Stomach (tissue), 4 donors: ENCODE measurements at regions not wholly inside any gene's neighbourhood (a gene's known extent, or its start where the extent isn't known, plus 50 kb on each side); places are given as distances from the start of the nearest gene placed in this dataset.

Experiments
- CTCF ChIP-seq, 7 experiments: fragments of 450-650 bp in 4 of 7; fragments of 200-600 bp in 3 of 7; sonication (generic) in 3 of 7; IDR thresholded peaks; one replicate each; pipeline ENCODE4 v1.5.1; 2016 to 2019; ENCODE audit warnings: antibody characterized with exemption in 7 of 7, control low read depth in 2 of 7, mild to moderate bottlenecking in 1 of 7
- EP300 ChIP-seq: sonication (generic); formaldehyde crosslinking; IDR thresholded peaks from one replicate; pipeline ENCODE4 v1.6.1; 2017; ENCODE audit warnings: antibody characterized with exemption
- POLR2A ChIP-seq, 4 donors: fragments of 450-650 bp; IDR thresholded peaks; one replicate each; pipeline ENCODE4 v1.6.1; 2016; ENCODE audit warnings: antibody characterized with exemption in 4 of 4, control low read depth in 2 of 4, mild to moderate bottlenecking in 1 of 4, moderate library complexity in 1 of 4
- POLR2AphosphoS5 ChIP-seq, 3 donors: sonication (generic); formaldehyde crosslinking; IDR thresholded peaks; one replicate each; pipeline ENCODE4 v1.6.1; 2016; ENCODE audit warnings: antibody characterized with exemption in 3 of 3

GRCh38 chr14:55851301-55851700, 266.9 kb upstream of the PELI2 start:
- TF ChIP-seq CTCF (IDR thresholded peaks at IDR 0.05) (no peak), POLR2AphosphoS5 (IDR thresholded peaks at IDR 0.05) (no peak), POLR2A (IDR thresholded peaks at IDR 0.05) (no peak), EP300 (no peak)
